Stimulated activated CD4-positive, alpha-beta T cell treated with anti-CD3 and anti-CD28 coated beads, Interleukin-4, amount 100 ng/mL, for 4 hours (primary cell): ENCODE measurements at regions not wholly inside any gene's neighbourhood (a gene's known extent, or its start where the extent isn't known, plus 50 kb on each side); places are given as distances from the start of the nearest gene placed in this dataset.
A peak's percentile ranks its signal among the peaks of the same experiment; 100 is the strongest.

Experiments
- DNase-seq, 2 experiments: peaks; one replicate each; pipeline ENCODE4 v3.0.0-alpha.2; 2020

- no peak for DNase-seq
Observed at GRCh38 chr22:49077586-49077985, 750.1 kb downstream of the BRD1 start.

GRCh38 chr22:49077036-49077393 lies 750.7 kb downstream of the BRD1 start:
- no peak for DNase-seq

DNA sequence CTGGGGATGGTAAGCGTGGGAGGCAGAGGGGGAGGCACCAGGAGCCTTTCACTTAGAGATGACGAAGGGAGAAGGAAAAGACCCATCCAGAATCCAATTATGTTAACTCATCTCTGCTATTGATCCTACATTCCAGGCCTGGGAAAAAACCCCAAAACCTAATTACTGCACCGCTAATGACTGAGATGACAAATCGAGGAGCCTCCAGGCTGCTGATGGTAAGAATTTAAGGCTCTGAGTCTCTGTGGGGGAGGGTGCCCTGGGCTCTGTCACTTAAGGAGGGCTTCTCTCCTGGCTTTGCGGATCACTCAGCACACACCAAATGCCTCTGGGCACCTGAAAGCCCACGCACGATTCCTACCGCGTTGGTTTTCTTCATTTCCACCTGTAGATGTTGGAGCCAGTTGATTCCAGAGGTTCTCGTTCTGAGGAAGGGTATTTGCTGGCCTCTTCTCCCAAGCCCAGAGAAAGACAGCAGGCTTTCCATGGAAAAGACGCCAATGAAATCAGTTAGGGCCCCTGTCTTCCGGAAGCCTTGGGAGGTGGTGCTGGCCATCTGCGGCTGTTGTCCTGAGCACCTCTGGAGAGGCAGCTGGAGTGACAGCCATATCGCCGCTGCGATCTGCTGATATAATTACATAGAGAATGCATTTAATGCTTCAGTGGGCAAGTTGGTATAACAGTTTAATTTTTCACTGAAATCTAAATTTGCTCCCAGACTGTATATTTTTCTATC lies 751.2 kb downstream of the BRD1 start:
- no peak for DNase-seq

- DNase-seq = no peak
Observed at GRCh38 chr22:49075150-49075549, 752.5 kb downstream of the BRD1 start.

- DNase-seq = no peak
Observed at GRCh38 chr22:49073873-49074417, 753.7 kb downstream of the BRD1 start.

DNA sequence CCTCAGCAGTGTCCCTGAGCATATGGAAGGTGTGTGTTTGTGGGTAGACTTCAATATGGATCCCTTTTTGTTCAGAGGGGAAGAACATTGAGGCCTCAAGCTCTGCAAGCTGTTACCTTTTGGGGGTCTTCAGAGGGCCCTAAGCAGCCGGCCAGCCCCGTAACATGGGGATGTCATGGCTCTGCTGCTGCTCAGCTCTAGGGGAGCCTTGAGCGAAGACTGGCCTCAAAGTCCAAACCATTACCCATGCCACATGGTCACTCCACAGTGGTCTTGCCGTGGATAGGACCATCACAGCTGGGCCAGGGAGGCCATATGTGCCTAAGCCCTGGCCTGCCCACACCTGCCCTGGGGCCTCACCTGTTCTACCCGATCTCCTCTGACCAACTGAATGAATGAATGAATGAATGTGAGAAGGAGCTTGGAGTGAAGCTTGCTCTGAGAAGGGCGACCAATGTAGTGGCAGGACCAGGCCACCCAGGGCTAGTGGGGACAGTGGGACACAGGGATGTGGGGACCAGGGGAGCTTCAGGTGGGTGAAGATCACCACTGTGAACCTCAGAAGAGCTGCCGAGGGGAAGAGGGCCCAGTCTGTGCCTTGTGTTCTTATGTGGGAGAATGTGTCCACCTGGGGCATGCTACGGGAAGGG lies 754.6 kb downstream of the BRD1 start:
- no peak for DNase-seq

- no peak for DNase-seq
Observed at GRCh38 chr22:49070501-49070900, 757.2 kb downstream of the BRD1 start.

DNA sequence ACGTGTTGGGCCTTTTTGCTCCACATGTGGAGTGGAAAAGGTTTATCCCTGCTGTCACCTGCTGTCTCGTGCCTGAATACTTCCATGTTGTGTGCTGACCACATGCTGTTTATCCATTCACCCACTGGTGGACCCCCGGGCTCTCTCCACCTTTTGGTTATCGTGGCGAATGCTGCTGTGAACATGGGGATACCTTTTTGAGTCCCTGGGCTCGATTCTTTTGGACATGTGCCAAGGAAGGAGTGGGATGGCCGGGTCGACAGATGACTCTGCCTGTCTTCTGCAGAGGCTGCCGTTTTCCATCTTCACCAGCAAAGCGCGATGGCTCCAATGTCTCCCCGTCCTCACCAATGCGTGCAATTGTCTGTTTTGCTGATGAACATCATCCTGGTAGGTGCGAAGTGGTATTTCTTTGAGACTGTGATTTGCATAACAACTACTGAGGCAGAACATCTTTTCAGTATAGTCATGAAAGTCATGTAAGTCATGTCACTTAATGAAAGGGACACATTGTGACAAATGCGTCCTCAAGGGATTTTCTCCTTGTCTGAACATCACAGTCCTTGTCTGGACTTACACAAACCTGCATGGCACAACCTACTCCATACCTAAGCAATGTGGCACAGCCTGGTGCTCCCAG lies 758.7 kb downstream of the BRD1 start:
- no peak for DNase-seq

DNA sequence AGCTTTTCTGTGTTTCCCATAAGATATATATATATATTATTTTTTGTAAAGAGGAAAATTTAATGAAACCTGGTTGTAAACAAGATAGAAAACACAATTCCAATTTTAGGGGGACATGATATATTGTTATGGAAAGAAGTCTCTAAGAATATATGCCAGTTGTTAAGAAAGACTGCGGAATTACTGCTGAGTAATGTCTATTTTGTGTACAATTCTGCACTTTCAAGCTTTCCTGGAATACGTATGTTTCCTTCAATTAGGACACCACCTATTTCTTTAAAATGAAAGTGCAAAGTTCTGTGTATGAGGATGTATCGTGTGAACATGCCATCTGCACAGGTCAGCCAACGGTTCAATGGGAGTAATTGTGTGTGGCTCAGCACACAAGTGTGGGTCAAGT lies 760.2 kb downstream of the BRD1 start:
- no peak for DNase-seq

- DNase-seq = no peak
Observed at GRCh38 chr22:49066619-49067018, 761.1 kb downstream of the BRD1 start.

- no peak for DNase-seq
Observed at GRCh38 chr22:49064836-49065235, 762.8 kb downstream of the BRD1 start.

GRCh38 chr22:49063545-49063890 lies 764.2 kb downstream of the BRD1 start:
- DNase-seq = no peak

DNA sequence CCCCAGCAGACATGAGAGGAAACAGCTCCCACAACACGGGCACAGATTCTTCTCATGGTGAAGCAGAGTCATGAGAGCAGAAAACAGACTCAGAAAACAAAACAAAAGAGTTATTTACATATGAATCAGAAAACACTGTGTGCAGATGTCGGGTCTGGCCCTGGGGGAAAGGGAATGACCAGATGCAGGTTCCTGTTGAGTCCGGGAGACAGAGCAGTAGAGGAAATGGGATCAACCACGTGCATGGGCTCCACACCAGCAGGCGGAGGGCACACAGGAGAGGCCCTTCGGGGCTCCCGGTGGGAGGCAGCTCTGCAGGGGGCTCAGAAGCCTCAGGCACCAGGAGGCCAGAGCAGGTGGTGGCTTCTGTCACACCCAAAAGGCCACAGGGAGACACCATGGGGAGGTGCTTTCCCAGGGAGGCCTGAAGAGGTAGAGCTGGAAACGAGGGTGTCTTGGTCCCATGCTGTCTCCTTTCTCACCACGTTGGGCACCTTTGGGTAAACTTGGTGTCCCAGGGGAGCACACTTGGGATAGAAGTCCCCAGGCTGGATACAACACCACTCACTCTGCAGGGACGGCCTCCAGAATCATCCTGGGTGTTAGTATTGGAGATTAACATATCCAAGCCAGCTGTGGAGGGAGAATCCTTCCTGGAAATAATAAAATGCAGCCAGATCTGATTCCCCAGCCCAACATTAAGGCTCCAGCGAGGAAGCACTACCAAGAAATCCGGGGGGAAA lies 764.7 kb downstream of the BRD1 start:
- no peak for DNase-seq

DNA sequence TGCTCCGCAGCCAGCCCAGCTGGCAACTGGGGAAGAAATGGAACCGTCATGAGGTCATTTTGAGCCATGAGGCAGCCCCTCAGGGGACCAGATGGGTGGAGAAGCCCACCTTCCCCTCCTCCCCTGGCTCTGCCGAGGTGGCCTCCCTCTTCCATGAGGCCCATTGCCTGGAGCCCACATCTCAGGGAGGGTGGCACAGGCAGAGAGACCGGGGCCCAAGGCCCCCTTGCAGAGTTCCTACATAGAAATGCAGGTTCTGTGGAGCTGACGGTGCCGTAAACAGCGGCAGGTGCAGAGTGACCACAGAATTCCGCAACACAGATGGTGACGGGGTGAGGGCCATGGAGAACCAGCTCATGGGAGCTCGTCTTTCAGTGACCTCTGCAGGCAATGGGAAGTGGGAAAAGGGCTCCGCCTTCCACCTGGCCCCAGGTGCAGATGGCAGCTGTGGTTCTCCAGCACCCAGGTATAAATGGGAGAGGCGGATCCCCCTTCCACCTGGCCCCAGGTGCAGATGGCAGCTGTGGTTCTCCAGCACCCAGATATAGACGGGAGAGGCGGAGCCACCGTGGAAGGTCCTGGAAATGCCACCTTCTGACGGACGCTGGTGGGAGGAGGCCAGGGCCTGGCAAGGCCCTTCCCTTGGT lies 765.4 kb downstream of the BRD1 start:
- DNase-seq = no peak

DNA sequence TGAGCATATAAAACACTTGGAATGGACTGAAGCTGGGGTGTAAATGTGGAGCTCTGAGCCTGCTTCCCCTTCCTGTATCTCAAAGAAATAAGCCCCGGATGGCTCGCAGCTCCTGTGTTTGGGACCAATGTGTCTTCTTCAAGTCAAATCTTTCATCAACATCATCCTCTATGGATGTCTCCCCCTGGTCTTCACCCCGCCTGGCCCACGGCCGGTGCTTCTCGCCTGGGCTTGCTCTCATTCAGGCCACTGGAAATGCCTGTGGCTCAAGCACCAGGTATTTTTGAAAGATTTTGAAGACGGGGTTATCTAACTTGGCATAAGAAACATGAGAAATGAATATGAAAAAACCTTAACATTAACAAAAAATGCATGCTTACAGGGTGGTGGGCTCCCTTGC lies 769.8 kb downstream of the BRD1 start:
- no peak for DNase-seq

- DNase-seq = no peak
Observed at GRCh38 chr22:49056301-49056700, 771.4 kb downstream of the BRD1 start.

DNA sequence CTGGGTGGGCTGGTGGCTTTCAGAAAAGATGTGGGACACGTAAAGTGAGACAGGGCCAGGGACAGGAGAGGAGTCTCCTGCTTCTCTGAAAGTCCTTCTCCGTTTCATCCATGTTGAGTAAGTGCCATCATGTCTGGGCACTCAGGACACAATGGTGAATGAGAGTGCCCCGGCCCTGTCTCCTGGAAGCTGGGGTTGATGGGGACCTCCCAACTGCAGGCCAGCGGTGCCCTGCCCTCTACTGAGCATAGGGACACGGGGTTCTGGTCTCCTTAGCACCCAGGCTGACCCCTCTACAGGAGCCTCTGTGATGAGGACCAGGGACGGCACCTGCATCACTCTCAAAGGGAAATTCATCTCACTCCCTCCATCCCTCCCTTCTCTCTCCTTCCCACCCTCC lies 772.3 kb downstream of the BRD1 start:
- no peak for DNase-seq

GRCh38 chr22:49053578-49053977 lies 774.1 kb downstream of the BRD1 start:
- DNase-seq = no peak

- DNase-seq = no peak
Observed at GRCh38 chr22:49052560-49052959, 775.1 kb downstream of the BRD1 start.

DNA sequence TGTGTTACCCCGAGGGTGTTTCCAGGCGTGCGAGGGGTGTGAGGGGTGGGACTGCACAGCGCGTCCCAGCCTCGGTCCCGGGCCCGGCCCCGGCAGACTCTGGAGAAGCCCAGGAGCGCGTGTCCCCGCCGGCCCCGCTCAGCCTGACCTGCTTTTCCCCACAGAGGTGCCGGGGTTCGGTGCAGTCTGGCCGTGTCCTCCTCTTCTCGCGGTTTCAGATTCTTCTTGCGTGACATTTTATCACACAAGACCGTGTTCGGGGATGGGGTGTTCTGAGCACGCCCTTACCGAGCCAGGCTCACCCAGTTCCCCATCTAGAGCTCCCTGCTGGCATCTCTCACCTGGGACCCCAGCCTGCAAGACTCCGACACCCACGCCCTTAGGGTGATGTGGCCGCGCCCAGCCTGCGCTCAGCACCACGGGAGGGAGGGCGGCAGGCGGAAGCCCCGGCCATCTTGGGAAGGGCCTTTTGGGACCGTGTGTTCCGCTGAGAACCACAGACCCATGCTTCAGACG lies 775.6 kb downstream of the BRD1 start:
- DNase-seq = peak; percentile 27 to 32

DNA sequence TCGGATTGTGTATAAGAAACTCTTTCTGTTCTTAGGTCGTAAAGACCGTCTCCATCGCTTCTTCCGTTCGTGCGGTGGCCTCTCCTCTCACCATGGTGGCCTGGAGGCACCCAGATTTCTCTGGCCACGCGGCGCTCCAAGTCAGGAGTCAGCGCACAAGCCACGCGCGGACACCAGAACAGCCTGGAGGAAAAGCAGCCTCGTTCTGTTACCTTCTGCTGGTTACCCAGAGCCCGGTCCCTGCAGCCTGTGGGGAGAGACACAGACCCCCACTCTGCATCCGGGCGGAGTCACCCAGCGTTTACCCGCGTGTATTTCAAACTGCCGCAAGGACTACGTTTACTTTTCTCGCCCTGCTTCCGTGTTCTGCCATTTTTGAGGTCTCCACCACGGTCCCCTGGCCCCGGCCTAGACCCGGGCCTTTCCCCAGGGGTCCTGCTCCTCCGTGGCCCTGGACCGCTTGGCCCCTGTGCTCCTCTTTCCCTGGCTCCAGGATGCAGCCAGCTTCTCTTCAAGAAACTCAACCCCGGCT lies 776.1 kb downstream of the BRD1 start:
- no peak for DNase-seq

DNA sequence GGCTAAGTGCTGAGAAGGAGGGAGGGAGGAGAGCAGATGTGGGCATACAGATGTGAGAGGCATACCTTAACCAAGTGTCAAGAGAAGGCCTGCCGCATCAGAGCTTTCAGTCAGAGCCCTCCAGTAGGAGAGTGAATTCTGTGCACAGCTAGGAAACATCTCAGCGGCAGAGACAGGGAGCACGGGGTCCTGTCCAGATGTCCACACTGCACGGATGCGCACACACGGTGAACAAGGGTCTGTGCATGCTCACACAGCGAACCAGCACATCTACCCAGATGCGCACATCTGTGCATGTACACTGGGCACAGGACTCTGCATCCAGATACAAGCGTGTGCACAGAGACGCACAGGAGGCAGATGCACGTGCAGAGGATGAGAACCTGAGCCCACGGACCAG lies 778.0 kb downstream of the BRD1 start:
- DNase-seq = no peak
